ENCODE measurements at regions not wholly inside any gene's neighbourhood (a gene's known extent, or its start where the extent isn't known, plus 50 kb on each side); places are given as distances from the start of the nearest gene placed in this dataset.
A peak's percentile ranks its signal among the peaks of the same experiment; 100 is the strongest.
"Not testable (repeated sequence)": the region's sequence is repeated elsewhere in the genome, so short reads cannot be mapped to it uniquely, and the experiment has no call there.

GRCh38 chr2:89205153-89205552 is 513.7 kb downstream of the RPIA start:
- H3K36me3 ChIP-seq; intact Hi-C loops (cut with DNase I); H3K4me3 ChIP-seq; H3K4me1 ChIP-seq; H3K9me3 ChIP-seq; H3K27ac ChIP-seq; H3K9ac ChIP-seq (ENCODE audit: low read depth in 2 of 2, low read length in 2 of 2); H3K27me3 ChIP-seq: not testable (repeated sequence)
- DNase-seq = peak; percentile 55
- TF ChIP-seq, protein P1, sequence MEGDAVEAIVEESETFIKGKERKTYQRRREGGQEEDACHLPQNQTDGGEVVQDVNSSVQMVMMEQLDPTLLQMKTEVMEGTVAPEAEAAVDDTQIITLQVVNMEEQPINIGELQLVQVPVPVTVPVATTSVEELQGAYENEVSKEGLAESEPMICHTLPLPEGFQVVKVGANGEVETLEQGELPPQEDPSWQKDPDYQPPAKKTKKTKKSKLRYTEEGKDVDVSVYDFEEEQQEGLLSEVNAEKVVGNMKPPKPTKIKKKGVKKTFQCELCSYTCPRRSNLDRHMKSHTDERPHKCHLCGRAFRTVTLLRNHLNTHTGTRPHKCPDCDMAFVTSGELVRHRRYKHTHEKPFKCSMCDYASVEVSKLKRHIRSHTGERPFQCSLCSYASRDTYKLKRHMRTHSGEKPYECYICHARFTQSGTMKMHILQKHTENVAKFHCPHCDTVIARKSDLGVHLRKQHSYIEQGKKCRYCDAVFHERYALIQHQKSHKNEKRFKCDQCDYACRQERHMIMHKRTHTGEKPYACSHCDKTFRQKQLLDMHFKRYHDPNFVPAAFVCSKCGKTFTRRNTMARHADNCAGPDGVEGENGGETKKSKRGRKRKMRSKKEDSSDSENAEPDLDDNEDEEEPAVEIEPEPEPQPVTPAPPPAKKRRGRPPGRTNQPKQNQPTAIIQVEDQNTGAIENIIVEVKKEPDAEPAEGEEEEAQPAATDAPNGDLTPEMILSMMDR (IDR thresholded peaks at IDR 0.05) = peak; percentile 59

- H3K27ac ChIP-seq; H3K4me3 ChIP-seq; H3K4me1 ChIP-seq; H3K36me3 ChIP-seq; intact Hi-C loops (cut with DNase I); DNase-seq; H3K9ac ChIP-seq (ENCODE audit: low read depth in 2 of 2, low read length in 2 of 2); H3K9me3 ChIP-seq; H3K27me3 ChIP-seq: not testable (repeated sequence)
Observed at GRCh38 chr2:89208144-89208932, 516.9 kb downstream of the RPIA start.

DNA sequence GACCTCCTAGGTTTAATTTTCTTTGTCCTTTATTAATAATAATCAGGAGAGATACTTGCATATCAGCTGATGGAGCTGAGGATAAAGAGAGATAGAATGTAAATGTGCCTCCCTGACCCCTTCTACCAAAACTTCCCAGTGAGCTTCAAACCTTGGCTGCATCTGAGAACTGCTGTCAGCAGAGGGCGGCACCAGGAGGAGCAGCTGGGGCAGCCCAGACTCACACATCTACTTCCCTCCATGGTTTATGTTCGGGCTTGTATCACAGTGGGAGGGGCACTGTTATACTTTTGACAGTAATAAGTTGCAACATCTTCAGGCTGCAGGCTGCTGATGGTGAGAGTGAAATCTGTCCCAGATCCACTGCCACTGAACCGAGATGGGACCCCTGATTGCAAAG is 521.7 kb downstream of the RPIA start:
- intact Hi-C loops (cut with DNase I); H3K4me1 ChIP-seq; H3K27me3 ChIP-seq; H3K9me3 ChIP-seq; H3K36me3 ChIP-seq; H3K9ac ChIP-seq (ENCODE audit: low read depth in 2 of 2, low read length in 2 of 2); H3K4me3 ChIP-seq; DNase-seq; H3K27ac ChIP-seq: not testable (repeated sequence)

DNA sequence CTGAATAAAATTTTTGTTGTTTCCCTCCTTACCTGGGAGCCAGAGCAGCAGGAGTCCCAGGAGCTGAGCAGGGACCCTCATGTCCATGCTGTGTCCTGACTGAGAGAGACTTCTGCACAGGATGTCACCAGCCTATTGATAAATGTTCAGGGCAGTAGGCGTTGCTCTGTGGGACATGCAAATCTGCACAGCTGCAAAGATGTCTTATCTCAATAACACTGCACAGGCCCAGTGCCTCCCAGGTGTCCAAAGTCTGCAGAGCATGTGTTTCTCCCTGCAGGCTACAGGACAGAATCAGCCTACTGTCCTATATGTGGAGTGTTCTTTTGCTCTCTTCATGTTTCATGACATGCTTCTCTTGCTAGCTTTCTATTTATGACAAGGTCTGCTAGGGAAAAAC is 522.3 kb downstream of the RPIA start:
- DNase-seq; H3K4me1 ChIP-seq; H3K4me3 ChIP-seq; H3K27ac ChIP-seq; intact Hi-C loops (cut with DNase I); H3K9me3 ChIP-seq; H3K36me3 ChIP-seq; H3K27me3 ChIP-seq; H3K9ac ChIP-seq (ENCODE audit: low read depth in 2 of 2, low read length in 2 of 2): not testable (repeated sequence)

GRCh38 chr2:89221474-89221873 is 530.0 kb downstream of the RPIA start:
- H3K36me3 ChIP-seq; intact Hi-C loops (cut with DNase I); H3K27me3 ChIP-seq; H3K4me3 ChIP-seq; H3K9ac ChIP-seq (ENCODE audit: low read depth in 2 of 2, low read length in 2 of 2); H3K9me3 ChIP-seq; H3K27ac ChIP-seq; DNase-seq; H3K4me1 ChIP-seq: not testable (repeated sequence)

DNA sequence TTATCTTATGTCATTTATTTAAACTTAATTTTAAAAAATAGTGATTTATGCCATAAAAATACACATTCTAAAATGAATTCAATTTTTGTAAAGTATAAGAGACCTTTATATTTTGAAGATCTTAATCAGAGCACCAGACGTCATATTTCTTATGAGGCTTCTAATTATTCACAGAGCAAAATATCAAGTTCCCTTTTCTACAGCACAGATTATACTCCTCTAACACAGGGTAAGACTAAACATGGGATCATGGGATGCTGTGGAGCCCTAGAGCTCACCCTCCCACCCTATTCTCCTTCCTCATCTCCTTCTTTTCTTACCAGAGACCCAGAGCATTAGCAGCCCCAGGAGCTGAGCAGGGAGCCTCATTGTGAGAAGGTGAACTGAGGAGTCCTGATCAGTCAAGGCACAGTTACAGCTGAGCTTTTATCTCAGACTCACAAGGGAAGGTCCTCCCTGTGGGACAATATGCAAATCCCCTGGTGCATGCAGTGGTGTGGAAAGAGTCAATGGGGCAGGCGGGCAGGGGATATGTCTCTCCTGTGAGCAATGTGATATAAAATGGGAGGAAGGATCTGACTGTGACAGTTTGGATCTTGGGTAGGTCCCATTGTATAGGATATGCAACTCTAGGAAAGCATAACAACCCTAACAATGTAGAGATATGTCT is 530.7 kb downstream of the RPIA start:
- H3K4me3 ChIP-seq; DNase-seq; H3K9me3 ChIP-seq; intact Hi-C loops (cut with DNase I); H3K27ac ChIP-seq; H3K36me3 ChIP-seq; H3K4me1 ChIP-seq; H3K9ac ChIP-seq (ENCODE audit: low read depth in 2 of 2, low read length in 2 of 2); H3K27me3 ChIP-seq: not testable (repeated sequence)

DNA sequence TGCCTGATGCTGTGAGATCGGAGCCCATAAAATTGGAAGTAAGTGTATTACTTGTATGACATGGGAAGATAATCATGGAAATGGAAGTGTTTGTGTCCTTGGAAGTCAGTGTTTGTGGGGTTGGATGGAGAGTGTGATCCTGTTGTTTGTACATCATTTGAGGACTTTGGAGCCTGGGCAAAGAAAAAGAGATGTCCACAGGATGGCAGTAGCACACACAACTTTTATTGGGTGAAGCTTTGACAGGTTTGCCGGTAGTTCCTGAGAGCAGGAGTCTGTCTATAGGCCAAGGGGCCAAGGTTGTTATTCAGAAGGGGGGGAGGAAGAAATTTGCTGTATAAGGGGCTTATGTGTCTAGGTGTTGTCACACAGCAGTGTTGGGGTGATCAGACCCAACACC is 533.3 kb downstream of the RPIA start:
- H3K36me3 ChIP-seq; intact Hi-C loops (cut with DNase I); H3K4me3 ChIP-seq: not testable (repeated sequence)

GRCh38 chr2:89229979-89230378 is 538.5 kb downstream of the RPIA start:
- H3K36me3 ChIP-seq; H3K9ac ChIP-seq (ENCODE audit: low read depth in 2 of 2, low read length in 2 of 2); H3K4me3 ChIP-seq; DNase-seq; H3K4me1 ChIP-seq; H3K27ac ChIP-seq; H3K27me3 ChIP-seq; intact Hi-C loops (cut with DNase I); H3K9me3 ChIP-seq: not testable (repeated sequence)

More for the DNA sequence above, 533.3 kb downstream of the RPIA start:
- H3K9me3 ChIP-seq; DNase-seq; H3K27me3 ChIP-seq; H3K27ac ChIP-seq; H3K9ac ChIP-seq (ENCODE audit: low read depth in 2 of 2, low read length in 2 of 2); H3K4me1 ChIP-seq: not testable (repeated sequence)

DNA sequence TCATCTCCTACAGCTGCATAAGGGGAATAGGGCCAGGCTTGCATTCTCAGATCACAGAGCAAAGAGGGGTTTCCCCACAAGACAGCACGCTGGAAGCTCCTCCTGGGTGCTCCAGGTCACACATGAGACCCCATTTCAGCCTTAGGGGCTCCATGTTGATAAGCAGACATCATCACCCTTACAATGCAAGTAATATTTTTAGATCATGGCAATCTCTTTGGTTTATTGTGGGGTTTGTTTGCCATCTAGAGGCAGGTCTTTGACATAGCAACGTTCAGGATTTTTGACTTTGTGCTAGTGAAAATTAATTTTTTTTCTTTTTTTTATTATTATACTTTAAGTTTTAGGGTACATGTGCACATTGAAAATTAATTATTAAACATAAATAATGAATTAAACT is 539.8 kb downstream of the RPIA start:
- intact Hi-C loops (cut with DNase I); DNase-seq; H3K4me1 ChIP-seq; H3K4me3 ChIP-seq; H3K27ac ChIP-seq; H3K9me3 ChIP-seq; H3K36me3 ChIP-seq; H3K27me3 ChIP-seq; H3K9ac ChIP-seq (ENCODE audit: low read depth in 2 of 2, low read length in 2 of 2): not testable (repeated sequence)

DNA sequence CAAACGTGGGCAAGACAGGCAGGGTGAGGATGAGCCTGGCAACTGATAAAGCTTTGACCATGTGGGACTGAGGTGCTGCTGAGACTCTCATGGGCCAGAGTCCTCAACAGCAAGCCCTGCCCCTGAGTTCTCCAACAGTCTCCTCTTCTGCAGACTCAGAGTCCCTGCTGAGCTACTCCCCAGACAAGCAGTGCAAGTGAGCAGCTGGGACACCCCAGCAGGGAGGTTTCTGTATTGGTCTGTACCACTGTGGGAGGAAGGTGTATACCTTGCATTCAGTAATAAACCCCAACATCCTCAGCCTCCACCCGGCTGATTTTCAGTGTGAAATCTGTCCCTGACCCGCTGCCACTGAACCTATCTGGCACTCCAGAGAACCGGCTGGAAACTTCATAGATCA is 542.5 kb downstream of the RPIA start:
- H3K27ac ChIP-seq; H3K36me3 ChIP-seq; H3K4me1 ChIP-seq; H3K4me3 ChIP-seq; H3K27me3 ChIP-seq; H3K9me3 ChIP-seq; H3K9ac ChIP-seq (ENCODE audit: low read depth in 2 of 2, low read length in 2 of 2); DNase-seq; intact Hi-C loops (cut with DNase I): not testable (repeated sequence)

DNA sequence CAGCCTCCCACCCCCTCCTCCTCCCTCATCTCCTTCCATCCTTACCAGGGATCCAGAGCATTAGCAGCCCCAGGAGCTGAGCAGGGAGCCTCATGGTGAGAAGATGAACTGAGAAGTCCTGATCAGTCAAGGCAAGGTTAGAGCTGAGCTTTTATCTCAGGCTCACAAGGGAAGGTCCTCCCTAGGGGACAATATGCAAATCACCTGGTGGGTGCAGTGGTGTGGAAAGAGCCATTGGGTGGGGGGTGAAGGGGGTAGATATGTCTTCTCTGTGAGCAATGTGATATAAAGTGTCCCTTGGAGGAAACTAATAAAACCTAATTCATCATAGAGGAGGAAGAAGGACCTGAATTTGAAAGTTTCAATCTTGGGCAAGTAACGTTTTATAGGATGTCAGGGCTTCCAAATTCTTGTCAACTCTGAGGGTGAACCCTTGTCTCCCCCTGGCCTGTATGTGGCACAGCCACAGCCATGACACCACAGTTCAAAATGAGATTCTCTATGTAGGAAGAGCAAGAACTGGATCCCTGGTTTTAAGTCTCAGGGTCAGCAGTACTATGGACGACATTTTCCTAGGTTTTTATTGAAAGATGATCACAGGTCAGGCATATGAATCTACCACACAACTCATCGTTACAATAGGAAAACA is 543.5 kb downstream of the RPIA start:
- DNase-seq; H3K9me3 ChIP-seq; H3K36me3 ChIP-seq; intact Hi-C loops (cut with DNase I); H3K27ac ChIP-seq; H3K4me1 ChIP-seq; H3K27me3 ChIP-seq; H3K4me3 ChIP-seq; H3K9ac ChIP-seq (ENCODE audit: low read depth in 2 of 2, low read length in 2 of 2): not testable (repeated sequence)

DNA sequence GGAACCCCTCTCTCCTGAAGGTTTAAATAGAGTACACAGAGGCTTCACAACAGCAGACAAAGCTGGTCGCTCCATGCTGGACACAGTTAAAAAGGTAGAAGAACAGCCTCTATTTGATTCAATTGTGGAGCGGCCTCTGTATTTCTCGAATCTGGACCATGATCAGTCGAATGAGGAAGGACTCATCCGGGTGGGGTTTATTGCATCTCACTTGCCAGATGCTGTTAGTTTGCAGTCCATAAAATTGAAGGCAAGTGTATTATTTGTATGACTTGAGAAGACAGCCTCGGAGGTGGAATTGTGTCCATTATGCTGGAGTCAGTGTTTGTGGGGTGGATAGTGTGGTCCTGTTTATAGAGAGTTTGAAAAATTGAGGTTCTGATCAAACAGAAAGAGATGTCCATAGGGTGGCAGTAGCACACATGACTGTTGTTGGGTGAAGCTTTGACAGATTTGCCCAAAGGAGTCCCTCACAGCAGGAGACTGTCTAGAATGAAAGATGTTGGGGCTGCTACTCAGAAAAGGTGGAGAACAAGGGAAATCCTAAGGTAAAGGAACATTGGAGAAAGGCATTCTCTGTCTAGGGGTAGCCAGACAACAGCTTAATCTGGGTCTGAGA is 545.5 kb downstream of the RPIA start:
- H3K4me1 ChIP-seq; intact Hi-C loops (cut with DNase I); H3K9me3 ChIP-seq; H3K9ac ChIP-seq (ENCODE audit: low read depth in 2 of 2, low read length in 2 of 2); H3K36me3 ChIP-seq; DNase-seq; H3K27me3 ChIP-seq; H3K4me3 ChIP-seq; H3K27ac ChIP-seq: not testable (repeated sequence)
